ENCODE measurements at regions not wholly inside any gene's neighbourhood (a gene's known extent, or its start where the extent isn't known, plus 50 kb on each side); places are given as distances from the start of the nearest gene placed in this dataset.

DNA sequence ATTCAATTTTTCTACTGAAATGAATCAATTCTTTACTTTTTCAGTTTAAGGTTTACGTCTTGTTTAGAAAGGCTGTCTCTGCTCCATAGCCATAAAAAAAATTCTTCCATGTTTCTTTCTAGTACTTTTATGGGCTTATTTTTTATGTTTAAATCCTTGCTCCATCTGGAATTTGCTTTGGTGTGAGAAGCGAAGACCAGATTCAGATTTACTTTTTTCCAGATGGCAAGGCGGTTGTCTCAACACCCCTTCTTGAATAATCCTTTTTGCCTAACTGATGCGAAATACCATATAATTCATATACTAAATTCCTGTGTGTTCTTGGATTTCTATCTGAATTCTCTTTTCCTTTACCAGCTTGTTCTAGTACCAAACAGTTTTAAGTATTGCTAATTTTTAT, 101.5 kb downstream of the C1orf94 start:
- TF ChIP-seq JUN (IDR thresholded peaks at IDR 0.05; ENCODE audit: borderline replicate concordance, insufficient read depth, insufficient read length, low read depth) (no peak), CTCF (IDR thresholded peaks at IDR 0.05; ENCODE audit: extremely low read depth in 1 of 2, insufficient read depth in 1 of 2, low read depth in 1 of 2, low read length in 2 of 2) (no peak), POLR2AphosphoS5 (IDR thresholded peaks at IDR 0.05; ENCODE audit: insufficient read depth, low read depth, low read length) (no peak)

All from endothelial cell of umbilical vein (primary cell).